Effector memory CD8-positive, alpha-beta T cell (primary cell): ENCODE measurements at regions not wholly inside any gene's neighbourhood (a gene's known extent, or its start where the extent isn't known, plus 50 kb on each side); places are given as distances from the start of the nearest gene placed in this dataset.

Experiments used
- ATAC-seq: fragments of 150-1000 bp; cut with Tn5 transposase; replicated peaks from 2 replicates; pipeline ENCODE4 v1.10.0; 2021; ENCODE audit warnings: mild to moderate bottlenecking, moderate library complexity
- DNase-seq, 3 experiments: peaks; one replicate each; pipeline ENCODE4 v3.0.0; 2021
- H3K27ac Mint-ChIP-seq, 2 donors: one replicate each; pipeline ENCODE4 v1.8.0; 2022; ENCODE audit warnings: mild to moderate bottlenecking in 2 of 2, mixed read lengths in 2 of 2, moderate library complexity in 2 of 2
- H3K27me3 Mint-ChIP-seq, 2 donors: one replicate each; pipeline ENCODE4 v1.8.0; 2022; ENCODE audit warnings: mixed read lengths in 2 of 2
- H3K36me3 Mint-ChIP-seq: one replicate; pipeline ENCODE4 v1.8.0; 2022; ENCODE audit warnings: mild to moderate bottlenecking, moderate library complexity, mixed read lengths; ENCODE audit not compliant: insufficient read depth
- H3K4me1 Mint-ChIP-seq, 2 donors: one replicate each; pipeline ENCODE4 v1.8.0; 2022; ENCODE audit warnings: low read depth in 2 of 2, mixed read lengths in 2 of 2
- H3K4me3 Mint-ChIP-seq, 2 donors: one replicate each; pipeline ENCODE4 v1.8.0; 2022; ENCODE audit warnings: mild to moderate bottlenecking in 2 of 2, mixed read lengths in 2 of 2, moderate library complexity in 2 of 2
- H3K9me3 Mint-ChIP-seq, 2 donors: one replicate each; pipeline ENCODE4 v1.8.0; 2022; ENCODE audit warnings: mixed read lengths in 2 of 2

- no peaks in the 10 kb centered on the region for H3K36me3 Mint-ChIP-seq
- DNase-seq: no peak
- H3K27ac Mint-ChIP-seq: no peak overlapping the region
- no peak overlapping the region for H3K4me3 Mint-ChIP-seq
- no peaks in the 10 kb centered on the region for H3K27me3 Mint-ChIP-seq
- ATAC-seq: no peak
- no peaks in the 10 kb centered on the region for H3K4me1 Mint-ChIP-seq
- H3K9me3 Mint-ChIP-seq: peaks cover 11 to 43% of the 10 kb centered on the region in 2 donors
Measured at GRCh38 chr2:22807872-22808271, 577.1 kb upstream of the KLHL29 start.

- H3K36me3 Mint-ChIP-seq: no peaks in the 10 kb centered on the region
- ATAC-seq (no peak), DNase-seq (no peak)
- peaks cover 7 to 24% of the 10 kb centered on the region in 2 donors for H3K9me3 Mint-ChIP-seq
- no peaks in the 10 kb centered on the region for H3K4me1 Mint-ChIP-seq
- H3K4me3 Mint-ChIP-seq: no peak overlapping the region
- no peak overlapping the region for H3K27ac Mint-ChIP-seq
- H3K27me3 Mint-ChIP-seq: no peaks in the 10 kb centered on the region
Measured at GRCh38 chr2:22810602-22811001, 574.4 kb upstream of the KLHL29 start.

- ATAC-seq (no peak), DNase-seq (no peak)
- Mint-ChIP-seq H3K27ac (no peak overlapping the region), H3K4me1 (no peaks in the 10 kb centered on the region), H3K4me3 (no peak overlapping the region), H3K9me3 (peaks cover 0 to 13% of the 10 kb centered on the region in 2 donors), H3K27me3 (no peaks in the 10 kb centered on the region), H3K36me3 (no peaks in the 10 kb centered on the region)
Measured at GRCh38 chr2:22812065-22812680, 572.8 kb upstream of the KLHL29 start.

GRCh38 chr2:22817197-22817596, 567.8 kb upstream of the KLHL29 start:
- H3K27me3 Mint-ChIP-seq: no peaks in the 10 kb centered on the region
- H3K4me1 Mint-ChIP-seq: no peaks in the 10 kb centered on the region
- DNase-seq (no peak), ATAC-seq (no peak)
- H3K36me3 Mint-ChIP-seq: no peaks in the 10 kb centered on the region
- no peak overlapping the region for H3K4me3 Mint-ChIP-seq
- no peaks in the 10 kb centered on the region for H3K9me3 Mint-ChIP-seq
- H3K27ac Mint-ChIP-seq: no peak overlapping the region

- no peaks in the 10 kb centered on the region for H3K27me3 Mint-ChIP-seq
- no peak for ATAC-seq
Measured at GRCh38 chr2:22821458-22821857, 563.5 kb upstream of the KLHL29 start.

GRCh38 chr2:22822835-22823234, 562.1 kb upstream of the KLHL29 start:
- Mint-ChIP-seq H3K4me3 (no peak overlapping the region), H3K9me3 (peaks cover 2 to 3% of the 10 kb centered on the region in 2 donors), H3K4me1 (no peaks in the 10 kb centered on the region), H3K27ac (no peak overlapping the region), H3K27me3 (no peaks in the 10 kb centered on the region), H3K36me3 (no peaks in the 10 kb centered on the region)
- DNase-seq (no peak), ATAC-seq (no peak)

More at GRCh38 chr2:22821458-22821857, 563.5 kb upstream of the KLHL29 start:
- no peak for DNase-seq
- Mint-ChIP-seq H3K27ac (no peak overlapping the region), H3K9me3 (no peaks in the 10 kb centered on the region), H3K4me3 (no peak overlapping the region), H3K36me3 (no peaks in the 10 kb centered on the region), H3K4me1 (no peaks in the 10 kb centered on the region)

GRCh38 chr2:22824618-22825017, 560.4 kb upstream of the KLHL29 start:
- ATAC-seq: no peak
- no peaks in the 10 kb centered on the region for H3K36me3 Mint-ChIP-seq

GRCh38 chr2:22826703-22827102, 558.3 kb upstream of the KLHL29 start:
- Mint-ChIP-seq H3K27ac (no peak overlapping the region), H3K27me3 (no peaks in the 10 kb centered on the region), H3K4me1 (no peaks in the 10 kb centered on the region), H3K9me3 (peaks cover 14 to 19% of the 10 kb centered on the region in 2 donors), H3K36me3 (no peaks in the 10 kb centered on the region), H3K4me3 (no peak overlapping the region)
- ATAC-seq (no peak), DNase-seq (no peak)

More at GRCh38 chr2:22824618-22825017, 560.4 kb upstream of the KLHL29 start:
- Mint-ChIP-seq H3K27ac (no peak overlapping the region), H3K27me3 (no peaks in the 10 kb centered on the region), H3K4me3 (no peak overlapping the region), H3K4me1 (no peaks in the 10 kb centered on the region), H3K9me3 (peaks cover 12 to 15% of the 10 kb centered on the region in 2 donors)
- no peak for DNase-seq

GRCh38 chr2:22829791-22830190, 555.2 kb upstream of the KLHL29 start:
- ATAC-seq (no peak), DNase-seq (no peak)
- Mint-ChIP-seq H3K27ac (no peak overlapping the region), H3K4me1 (no peaks in the 10 kb centered on the region), H3K4me3 (no peak overlapping the region), H3K9me3 (peaks cover 18 to 25% of the 10 kb centered on the region in 2 donors), H3K36me3 (no peaks in the 10 kb centered on the region), H3K27me3 (no peaks in the 10 kb centered on the region)

- ATAC-seq (no peak), DNase-seq (no peak)
- Mint-ChIP-seq H3K36me3 (no peaks in the 10 kb centered on the region), H3K27me3 (no peaks in the 10 kb centered on the region), H3K9me3 (peaks cover 21 to 29% of the 10 kb centered on the region in 2 donors), H3K4me1 (no peaks in the 10 kb centered on the region), H3K4me3 (no peak overlapping the region), H3K27ac (no peak overlapping the region)
Measured at GRCh38 chr2:22832196-22832595, 552.8 kb upstream of the KLHL29 start.

- Mint-ChIP-seq H3K4me3 (no peak overlapping the region), H3K36me3 (no peaks in the 10 kb centered on the region), H3K27ac (no peak overlapping the region), H3K27me3 (no peaks in the 10 kb centered on the region), H3K4me1 (no peaks in the 10 kb centered on the region), H3K9me3 (peaks cover 16 to 18% of the 10 kb centered on the region in 2 donors)
- ATAC-seq (no peak), DNase-seq (no peak)
Measured at GRCh38 chr2:22838461-22838860, 546.5 kb upstream of the KLHL29 start.

GRCh38 chr2:22842205-22842869, 542.6 kb upstream of the KLHL29 start:
- no peaks in the 10 kb centered on the region for H3K27me3 Mint-ChIP-seq
- no peak for ATAC-seq
- no peaks in the 10 kb centered on the region for H3K4me1 Mint-ChIP-seq
- no peak for DNase-seq
- H3K9me3 Mint-ChIP-seq: peaks cover 10 to 11% of the 10 kb centered on the region in 2 donors
- H3K36me3 Mint-ChIP-seq: no peaks in the 10 kb centered on the region
- no peak overlapping the region for H3K27ac Mint-ChIP-seq
- no peak overlapping the region for H3K4me3 Mint-ChIP-seq

GRCh38 chr2:22843919-22844537, 541.0 kb upstream of the KLHL29 start:
- H3K9me3 Mint-ChIP-seq: peaks cover 14 to 24% of the 10 kb centered on the region in 2 donors
- ATAC-seq: no peak
- no peak for DNase-seq
- no peak overlapping the region for H3K4me3 Mint-ChIP-seq
- no peaks in the 10 kb centered on the region for H3K27me3 Mint-ChIP-seq
- no peaks in the 10 kb centered on the region for H3K36me3 Mint-ChIP-seq
- H3K4me1 Mint-ChIP-seq: no peaks in the 10 kb centered on the region
- no peak overlapping the region for H3K27ac Mint-ChIP-seq

GRCh38 chr2:22850310-22850709, 534.7 kb upstream of the KLHL29 start:
- Mint-ChIP-seq H3K36me3 (no peaks in the 10 kb centered on the region), H3K4me1 (no peaks in the 10 kb centered on the region), H3K9me3 (peaks cover 7 to 15% of the 10 kb centered on the region in 2 donors), H3K4me3 (no peak overlapping the region), H3K27me3 (no peaks in the 10 kb centered on the region), H3K27ac (no peak overlapping the region)
- DNase-seq (no peak), ATAC-seq (no peak)
